ENCODE measurements at regions not wholly inside any gene's neighbourhood (a gene's known extent, or its start where the extent isn't known, plus 50 kb on each side); places are given as distances from the start of the nearest gene placed in this dataset.

- TF ChIP-seq, protein P1, sequence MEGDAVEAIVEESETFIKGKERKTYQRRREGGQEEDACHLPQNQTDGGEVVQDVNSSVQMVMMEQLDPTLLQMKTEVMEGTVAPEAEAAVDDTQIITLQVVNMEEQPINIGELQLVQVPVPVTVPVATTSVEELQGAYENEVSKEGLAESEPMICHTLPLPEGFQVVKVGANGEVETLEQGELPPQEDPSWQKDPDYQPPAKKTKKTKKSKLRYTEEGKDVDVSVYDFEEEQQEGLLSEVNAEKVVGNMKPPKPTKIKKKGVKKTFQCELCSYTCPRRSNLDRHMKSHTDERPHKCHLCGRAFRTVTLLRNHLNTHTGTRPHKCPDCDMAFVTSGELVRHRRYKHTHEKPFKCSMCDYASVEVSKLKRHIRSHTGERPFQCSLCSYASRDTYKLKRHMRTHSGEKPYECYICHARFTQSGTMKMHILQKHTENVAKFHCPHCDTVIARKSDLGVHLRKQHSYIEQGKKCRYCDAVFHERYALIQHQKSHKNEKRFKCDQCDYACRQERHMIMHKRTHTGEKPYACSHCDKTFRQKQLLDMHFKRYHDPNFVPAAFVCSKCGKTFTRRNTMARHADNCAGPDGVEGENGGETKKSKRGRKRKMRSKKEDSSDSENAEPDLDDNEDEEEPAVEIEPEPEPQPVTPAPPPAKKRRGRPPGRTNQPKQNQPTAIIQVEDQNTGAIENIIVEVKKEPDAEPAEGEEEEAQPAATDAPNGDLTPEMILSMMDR (IDR thresholded peaks at IDR 0.05): no peak
- no peak for TF ChIP-seq POLR2A (IDR thresholded peaks at IDR 0.05)
Observed at GRCh38 chr4:130322439-130322838, 1226.5 kb downstream of the C4orf33 start.
